Panc1 (cell line): ENCODE measurements at regions not wholly inside any gene's neighbourhood (a gene's known extent, or its start where the extent isn't known, plus 50 kb on each side); places are given as distances from the start of the nearest gene placed in this dataset.

Source experiments
- ATAC-seq: fragments of 200-7000 bp; cut with Tn5 transposase; 2 replicates; pipeline ENCODE4 v1.9.1; 2020; ENCODE audit warnings: mild to moderate bottlenecking, moderate library complexity
- BruUV-seq: library from RNA; stranded (reverse); fragments of 400-500 nt; replicated peaks from 2 replicates; lab custom pipeline; 2021; lab: Mats Ljungman, UMichigan
- CTCF ChIA-PET: fragments of 300-600 bp; sonication (Branson Sonifier 250); formaldehyde crosslinking; loops from one replicate; lab custom pipeline; 2022; ENCODE audit warnings: antibody characterized with exemption; lab: Charles Lee
- POLR2A ChIA-PET: fragments of 300-600 bp; sonication (Branson Sonifier 250); formaldehyde crosslinking; loops from one replicate; lab custom pipeline; 2022; ENCODE audit warnings: antibody characterized with exemption; lab: Charles Lee
- DNase-seq: peaks from one replicate; pipeline ENCODE4 v3.0.0-alpha.2; 2010; ENCODE audit warnings: low read depth, low spot score
- H3K27ac ChIP-seq: 2 replicates; pipeline ENCODE4 v1.5.1; 2011; ENCODE audit warnings: mild to moderate bottlenecking, low read length, inconsistent platforms
- H3K27me3 ChIP-seq: fragments of 200-500 bp; sonication (Bioruptor generic); 2 replicates; pipeline ENCODE4 v1.6.0; 2014; ENCODE audit warnings: low read length, inconsistent platforms; ENCODE audit not compliant: control insufficient read depth, insufficient read depth
- H3K36me3 ChIP-seq: fragments of 200-500 bp; sonication (Bioruptor generic); 2 replicates; pipeline ENCODE4 v1.5.1; 2014; ENCODE audit warnings: inconsistent platforms, mild to moderate bottlenecking, low read length, moderate library complexity; ENCODE audit not compliant: control insufficient read depth, insufficient read depth
- H3K4me1 ChIP-seq: 2 replicates; pipeline ENCODE4 v1.5.1; 2011; ENCODE audit warnings: inconsistent platforms, mild to moderate bottlenecking, low read length, moderate library complexity; ENCODE audit not compliant: control insufficient read depth, insufficient read depth
- H3K4me3 ChIP-seq, 2 experiments: 2 replicates each; pipeline ENCODE4 v1.5.1; 2011 to 2012; ENCODE audit warnings: low read depth in 2 of 2, low read length in 2 of 2, mild to moderate bottlenecking in 2 of 2, inconsistent platforms in 1 of 2, moderate library complexity in 1 of 2
- H3K9me3 ChIP-seq: fragments of 200-500 bp; sonication (Bioruptor generic); 2 replicates; pipeline ENCODE4 v1.5.1; 2014; ENCODE audit warnings: low read depth, mild to moderate bottlenecking, inconsistent platforms, low read length, moderate library complexity; ENCODE audit not compliant: control insufficient read depth, insufficient read depth
- CTCF ChIP-seq: fragments of 450-650 bp; IDR thresholded peaks from 2 replicates; pipeline ENCODE4 v1.5.1; 2017; ENCODE audit warnings: mild to moderate bottlenecking
- POLR2AphosphoS5 ChIP-seq: IDR thresholded peaks from 2 replicates; pipeline ENCODE4 v1.6.1; 2012; ENCODE audit warnings: mild to moderate bottlenecking, low read depth, low read length, moderate library complexity
- REST ChIP-seq, 2 experiments: IDR thresholded peaks; 2 replicates each; pipeline ENCODE4 v1.6.1; 2011 to 2012; ENCODE audit warnings: low read depth in 2 of 2, control low read depth in 1 of 2, low read length in 1 of 2, mild to moderate bottlenecking in 1 of 2, moderate library complexity in 1 of 2; ENCODE audit not compliant: insufficient read depth in 1 of 2
- SIN3A ChIP-seq: IDR thresholded peaks from 2 replicates; pipeline ENCODE4 v1.6.1; 2012; ENCODE audit warnings: low read depth, mild to moderate bottlenecking, low read length, moderate library complexity, borderline replicate concordance; ENCODE audit not compliant: insufficient read depth
- TCF7L2 ChIP-seq: IDR thresholded peaks from 2 replicates; pipeline ENCODE4 v1.6.1; 2011; ENCODE audit warnings: mild to moderate bottlenecking, low read depth, low read length, inconsistent platforms
- in situ Hi-C: cut with HindIII; loops from 2 replicates; pipeline ENCODE4 v1.10.0; 2016; ENCODE audit warnings: low sequenced_read_pairs, low pct_unique_long_range_greater_than_20kb
- intact Hi-C: fragments of 100-400 bp; cut with micrococcal nuclease; formaldehyde crosslinking; loops from one replicate; pipeline ENCODE4 v1.10.0; 2022; ENCODE audit not compliant: unreplicated experiment

- H3K4me1 ChIP-seq = no peaks in the 10 kb centered on the region
- no TSS peak for BruUV-seq
- intact Hi-C loops = no loop called here
- in situ Hi-C loops = no loop called here
- no peak for DNase-seq
- ChIA-PET POLR2A (no interaction called here), CTCF (no interaction called here)
- TF ChIP-seq TCF7L2 (no peak), POLR2AphosphoS5 (no peak)
- H3K27me3 ChIP-seq = no peaks in the 10 kb centered on the region
- H3K36me3 ChIP-seq = no peaks in the 10 kb centered on the region
- no peak for ATAC-seq
- H3K27ac ChIP-seq = no peak overlapping the region
- H3K4me3 ChIP-seq = no peak overlapping the region
- no peaks in the 10 kb centered on the region for H3K9me3 ChIP-seq
Observed at GRCh38 chr5:167759057-167759821, 532.2 kb upstream of the WWC1 start.

- no peak overlapping the region for H3K4me3 ChIP-seq
- ChIA-PET CTCF (no interaction called here), POLR2A (no interaction called here)
- intact Hi-C loops (no loop called here), in situ Hi-C loops (no loop called here)
- no peak overlapping the region for H3K27ac ChIP-seq
- no peaks in the 10 kb centered on the region for H3K9me3 ChIP-seq
- H3K36me3 ChIP-seq = no peaks in the 10 kb centered on the region
- no peaks in the 10 kb centered on the region for H3K27me3 ChIP-seq
- TF ChIP-seq TCF7L2 = no peak
- no peak for TF ChIP-seq REST (IDR thresholded peaks at IDR 0.05; ENCODE audit: insufficient read depth in 1 of 2, low read depth in 2 of 2, low read length in 1 of 2)
- no peak for TF ChIP-seq SIN3A
- TF ChIP-seq CTCF = no peak
- no peak for DNase-seq
- no peaks in the 10 kb centered on the region for H3K4me1 ChIP-seq
- BruUV-seq = no TSS peak
- no peak for ATAC-seq
Observed at GRCh38 chr5:167763772-167764171, 527.7 kb upstream of the WWC1 start.

GRCh38 chr5:167764641-167765289 lies 526.7 kb upstream of the WWC1 start:
- no peaks in the 10 kb centered on the region for H3K4me1 ChIP-seq
- no peak for ATAC-seq
- in situ Hi-C loops (no loop called here), intact Hi-C loops (no loop called here)
- TF ChIP-seq REST (IDR thresholded peaks at IDR 0.05; ENCODE audit: insufficient read depth in 1 of 2, low read depth in 2 of 2, low read length in 1 of 2) (no peak), SIN3A (no peak), TCF7L2 (no peak), POLR2AphosphoS5 (no peak), CTCF (no peak)
- DNase-seq = no peak
- H3K36me3 ChIP-seq = no peaks in the 10 kb centered on the region
- no TSS peak for BruUV-seq
- H3K27ac ChIP-seq = no peak overlapping the region
- ChIA-PET CTCF (no interaction called here), POLR2A (no interaction called here)
- H3K4me3 ChIP-seq = no peak overlapping the region
- H3K9me3 ChIP-seq = no peaks in the 10 kb centered on the region
- no peaks in the 10 kb centered on the region for H3K27me3 ChIP-seq
